Smooth muscle cell (in vitro differentiated cells): ENCODE measurements at regions not wholly inside any gene's neighbourhood (a gene's known extent, or its start where the extent isn't known, plus 50 kb on each side); places are given as distances from the start of the nearest gene placed in this dataset.
A peak's percentile ranks its signal among the peaks of the same experiment; 100 is the strongest.

Source experiments
- DNase-seq: peaks from one replicate; lab custom pipeline; 2025; ENCODE audit not compliant: unreplicated experiment; lab: John Stamatoyannopoulos, UW
- H2AFZ ChIP-seq: fragments of 200-600 bp; sonication (generic); 2 replicates; pipeline ENCODE4 v1.6.0; 2016; ENCODE audit warnings: antibody characterized with exemption, low read depth, mild to moderate bottlenecking
- H3F3A ChIP-seq: fragments of 200-600 bp; sonication (generic); 2 replicates; pipeline ENCODE4 v1.6.0; 2017; ENCODE audit warnings: antibody characterized with exemption, low read depth
- H3K27ac ChIP-seq: fragments of 200-600 bp; sonication (generic); 2 replicates; pipeline ENCODE4 v1.5.1; 2016; ENCODE audit warnings: low read depth, mild to moderate bottlenecking
- H3K27me3 ChIP-seq: fragments of 200-600 bp; sonication (generic); 2 replicates; pipeline ENCODE4 v1.6.1; 2016; ENCODE audit warnings: low read depth, mild to moderate bottlenecking
- H3K36me3 ChIP-seq: fragments of 200-600 bp; sonication (generic); 2 replicates; pipeline ENCODE4 v1.5.1; 2016; ENCODE audit warnings: low read depth
- H3K4me1 ChIP-seq: fragments of 200-600 bp; sonication (generic); 2 replicates; pipeline ENCODE4 v1.5.1; 2016; ENCODE audit warnings: low read depth
- H3K4me2 ChIP-seq: fragments of 200-600 bp; sonication (generic); 2 replicates; pipeline ENCODE4 v1.6.0; 2016; ENCODE audit warnings: mild to moderate bottlenecking
- H3K4me3 ChIP-seq: fragments of 200-600 bp; sonication (generic); 2 replicates; pipeline ENCODE4 v1.5.1; 2016; ENCODE audit warnings: mild to moderate bottlenecking
- H3K79me2 ChIP-seq: fragments of 200-600 bp; sonication (generic); 2 replicates; pipeline ENCODE4 v1.6.0; 2016; ENCODE audit warnings: low read depth, mild to moderate bottlenecking
- H3K9ac ChIP-seq: fragments of 200-600 bp; sonication (generic); 2 replicates; pipeline ENCODE4 v1.6.0; 2016; ENCODE audit warnings: low read depth
- H3K9me3 ChIP-seq: fragments of 200-600 bp; sonication (generic); replicated peaks from 2 replicates; pipeline ENCODE4 v1.5.1; 2016; ENCODE audit warnings: low read depth
- H4K20me1 ChIP-seq: fragments of 200-600 bp; sonication (generic); 2 replicates; pipeline ENCODE4 v1.6.0; 2016; ENCODE audit warnings: low read depth
- WGBS: methylation state at CpG from one replicate; pipeline ENCODE4 v1.1.7; 2016; ENCODE audit warnings: low lambda C conversion rate; 5-methylcytosine and 5-hydroxymethylcytosine counted together
- TF ChIP-seq, protein P1 (sequence below): fragments of 200-600 bp; sonication (generic); IDR thresholded peaks from 2 replicates; pipeline ENCODE4 v1.5.1; 2017; ENCODE audit warnings: borderline replicate concordance, mild to moderate bottlenecking, antibody characterized with exemption; ENCODE audit not compliant: insufficient read depth, poor library complexity, severe bottlenecking

DNA sequence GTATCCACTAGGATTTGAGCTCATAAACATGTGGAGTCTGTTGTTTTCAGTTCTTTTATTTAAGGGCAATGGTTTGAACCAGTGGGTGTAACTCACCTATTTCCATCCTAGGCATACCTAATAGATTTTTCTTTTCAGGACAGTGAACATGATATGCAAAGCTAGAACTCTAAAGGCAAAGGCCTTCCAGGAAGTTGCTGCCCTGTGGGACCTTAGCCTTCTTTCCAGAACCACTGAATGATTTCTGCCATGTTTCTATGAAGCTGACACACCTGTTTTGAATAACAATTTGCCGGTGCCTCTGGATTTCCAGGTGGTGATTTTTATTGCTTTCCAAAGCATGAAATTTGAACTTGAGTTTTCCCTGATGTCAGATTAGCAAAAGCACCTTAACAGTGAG, 372.9 kb upstream of the FAR2 start:
- H2AFZ ChIP-seq: no peak overlapping the region
- no peaks in the 10 kb centered on the region for H3K79me2 ChIP-seq
- no peak overlapping the region for H3K4me2 ChIP-seq
- H4K20me1 ChIP-seq: no peaks in the 10 kb centered on the region
- TF ChIP-seq, protein P1, sequence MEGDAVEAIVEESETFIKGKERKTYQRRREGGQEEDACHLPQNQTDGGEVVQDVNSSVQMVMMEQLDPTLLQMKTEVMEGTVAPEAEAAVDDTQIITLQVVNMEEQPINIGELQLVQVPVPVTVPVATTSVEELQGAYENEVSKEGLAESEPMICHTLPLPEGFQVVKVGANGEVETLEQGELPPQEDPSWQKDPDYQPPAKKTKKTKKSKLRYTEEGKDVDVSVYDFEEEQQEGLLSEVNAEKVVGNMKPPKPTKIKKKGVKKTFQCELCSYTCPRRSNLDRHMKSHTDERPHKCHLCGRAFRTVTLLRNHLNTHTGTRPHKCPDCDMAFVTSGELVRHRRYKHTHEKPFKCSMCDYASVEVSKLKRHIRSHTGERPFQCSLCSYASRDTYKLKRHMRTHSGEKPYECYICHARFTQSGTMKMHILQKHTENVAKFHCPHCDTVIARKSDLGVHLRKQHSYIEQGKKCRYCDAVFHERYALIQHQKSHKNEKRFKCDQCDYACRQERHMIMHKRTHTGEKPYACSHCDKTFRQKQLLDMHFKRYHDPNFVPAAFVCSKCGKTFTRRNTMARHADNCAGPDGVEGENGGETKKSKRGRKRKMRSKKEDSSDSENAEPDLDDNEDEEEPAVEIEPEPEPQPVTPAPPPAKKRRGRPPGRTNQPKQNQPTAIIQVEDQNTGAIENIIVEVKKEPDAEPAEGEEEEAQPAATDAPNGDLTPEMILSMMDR: no peak
- no peaks in the 10 kb centered on the region for H3K36me3 ChIP-seq
- H3K4me3 ChIP-seq: no peak overlapping the region
- no peaks in the 10 kb centered on the region for H3K4me1 ChIP-seq
- no peaks in the 10 kb centered on the region for H3F3A ChIP-seq
- no peaks in the 10 kb centered on the region for H3K27me3 ChIP-seq
- 90% methylated on average over 1 of the region's 1 CpG for WGBS
- H3K27ac ChIP-seq: no peak overlapping the region
- no peak overlapping the region for H3K9ac ChIP-seq
- no peaks in the 10 kb centered on the region for H3K9me3 ChIP-seq
- DNase-seq: no peak

- no peaks in the 10 kb centered on the region for H3K27me3 ChIP-seq
- no peak overlapping the region for H3K9ac ChIP-seq
- TF ChIP-seq, protein P1: no peak
- H2AFZ ChIP-seq: no peak overlapping the region
- no peaks in the 10 kb centered on the region for H3F3A ChIP-seq
- no peaks in the 10 kb centered on the region for H3K9me3 ChIP-seq
- no peaks in the 10 kb centered on the region for H4K20me1 ChIP-seq
- H3K27ac ChIP-seq: no peak overlapping the region
- no peaks in the 10 kb centered on the region for H3K4me1 ChIP-seq
- 88% methylated on average over 5 of the region's 5 CpGs for WGBS
- no peak for DNase-seq
- H3K36me3 ChIP-seq: no peaks in the 10 kb centered on the region
- H3K4me3 ChIP-seq: no peak overlapping the region
- no peaks in the 10 kb centered on the region for H3K79me2 ChIP-seq
- no peak overlapping the region for H3K4me2 ChIP-seq
These were observed 372.1 kb upstream of the FAR2 start for GRCh38 chr12:28776913-28777422.

- Histone ChIP-seq H3K4me1 (no peaks in the 10 kb centered on the region), H2AFZ (no peak overlapping the region), H3K9me3 (no peaks in the 10 kb centered on the region), H3K9ac (no peak overlapping the region), H3K79me2 (no peaks in the 10 kb centered on the region), H3K27me3 (no peaks in the 10 kb centered on the region), H3K27ac (no peak overlapping the region), H3K36me3 (no peaks in the 10 kb centered on the region), H3F3A (no peaks in the 10 kb centered on the region), H3K4me2 (no peak overlapping the region), H4K20me1 (no peaks in the 10 kb centered on the region), H3K4me3 (no peak overlapping the region)
- DNase-seq: no peak
- 85% methylated on average over 8 of the region's 8 CpGs for WGBS
- TF ChIP-seq, protein P1: no peak
These were observed 371.3 kb upstream of the FAR2 start for GRCh38 chr12:28777603-28778365.

- no peak for DNase-seq
- H3F3A ChIP-seq: no peaks in the 10 kb centered on the region
- no peaks in the 10 kb centered on the region for H4K20me1 ChIP-seq
- H3K79me2 ChIP-seq: no peaks in the 10 kb centered on the region
- WGBS: 52% methylated on average over 2 of the region's 2 CpGs
- TF ChIP-seq, protein P1: no peak
- no peak overlapping the region for H3K4me3 ChIP-seq
- H3K4me1 ChIP-seq: no peaks in the 10 kb centered on the region
- no peak overlapping the region for H3K4me2 ChIP-seq
- H3K36me3 ChIP-seq: no peaks in the 10 kb centered on the region
- no peaks in the 10 kb centered on the region for H3K27me3 ChIP-seq
- peak overlapping the region; percentile 63 for H3K27ac ChIP-seq
- no peak overlapping the region for H3K9ac ChIP-seq
- no peaks in the 10 kb centered on the region for H3K9me3 ChIP-seq
- no peak overlapping the region for H2AFZ ChIP-seq
These were observed 369.0 kb upstream of the FAR2 start for GRCh38 chr12:28780096-28780495.
